ENCODE measurements at regions not wholly inside any gene's neighbourhood (a gene's known extent, or its start where the extent isn't known, plus 50 kb on each side); places are given as distances from the start of the nearest gene placed in this dataset.

- DNase-seq (ENCODE audit: low read depth) = no peak
These were observed 53.9 kb upstream of the RPS6KA3 start for GRCh38 chrX:20320461-20321159.

DNA sequence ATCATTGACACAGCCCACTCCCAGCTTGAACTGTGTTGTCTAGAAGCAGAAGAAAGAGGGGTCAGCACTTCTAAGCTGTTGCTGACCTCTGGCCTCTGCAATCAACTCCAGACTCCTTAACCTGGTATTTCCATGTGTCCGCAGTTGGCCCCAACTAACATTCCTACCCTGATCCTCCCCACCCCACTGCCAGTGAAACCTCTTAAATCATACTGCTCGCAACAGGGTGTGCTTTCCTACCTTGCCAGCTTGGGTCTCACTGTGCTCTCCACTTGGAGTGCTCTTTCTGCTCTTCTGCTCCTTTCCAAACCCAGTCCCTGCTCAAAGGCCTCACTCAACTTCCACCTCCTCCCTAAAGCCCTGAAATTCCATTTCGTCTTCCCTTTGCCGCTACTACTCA lies 52.3 kb upstream of the RPS6KA3 start:
- DNase-seq (ENCODE audit: low read depth) = no peak

- no peak for DNase-seq (ENCODE audit: low read depth)
These were observed 51.2 kb upstream of the RPS6KA3 start for GRCh38 chrX:20317873-20318272.
